ENCODE measurements at regions not wholly inside any gene's neighbourhood (a gene's known extent, or its start where the extent isn't known, plus 50 kb on each side); places are given as distances from the start of the nearest gene placed in this dataset.

GRCh38 chr11:109086931-109087330, 335.1 kb upstream of the C11orf87 start:
- no peak overlapping the region for H3K4me3 ChIP-seq
- H3K36me3 ChIP-seq: no peaks in the 10 kb centered on the region
- intact Hi-C loops (cut with DNase I): no loop called here
- H3K4me1 ChIP-seq: peaks cover 0 to 3% of the 10 kb centered on the region in 2 donors
- H3K9me3 ChIP-seq: peaks cover 0 to 6% of the 10 kb centered on the region in 2 donors
- no peaks in the 10 kb centered on the region for H3K27me3 ChIP-seq
- DNase-seq (ENCODE audit: low spot score in 2 of 2): no peak
- H3K27ac ChIP-seq: peak overlapping the region in 1 of 2 donors; percentile 62
- TF ChIP-seq, protein P1, sequence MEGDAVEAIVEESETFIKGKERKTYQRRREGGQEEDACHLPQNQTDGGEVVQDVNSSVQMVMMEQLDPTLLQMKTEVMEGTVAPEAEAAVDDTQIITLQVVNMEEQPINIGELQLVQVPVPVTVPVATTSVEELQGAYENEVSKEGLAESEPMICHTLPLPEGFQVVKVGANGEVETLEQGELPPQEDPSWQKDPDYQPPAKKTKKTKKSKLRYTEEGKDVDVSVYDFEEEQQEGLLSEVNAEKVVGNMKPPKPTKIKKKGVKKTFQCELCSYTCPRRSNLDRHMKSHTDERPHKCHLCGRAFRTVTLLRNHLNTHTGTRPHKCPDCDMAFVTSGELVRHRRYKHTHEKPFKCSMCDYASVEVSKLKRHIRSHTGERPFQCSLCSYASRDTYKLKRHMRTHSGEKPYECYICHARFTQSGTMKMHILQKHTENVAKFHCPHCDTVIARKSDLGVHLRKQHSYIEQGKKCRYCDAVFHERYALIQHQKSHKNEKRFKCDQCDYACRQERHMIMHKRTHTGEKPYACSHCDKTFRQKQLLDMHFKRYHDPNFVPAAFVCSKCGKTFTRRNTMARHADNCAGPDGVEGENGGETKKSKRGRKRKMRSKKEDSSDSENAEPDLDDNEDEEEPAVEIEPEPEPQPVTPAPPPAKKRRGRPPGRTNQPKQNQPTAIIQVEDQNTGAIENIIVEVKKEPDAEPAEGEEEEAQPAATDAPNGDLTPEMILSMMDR (IDR thresholded peaks at IDR 0.05): no peak

- Histone ChIP-seq H3K36me3 (no peaks in the 10 kb centered on the region), H3K27me3 (no peaks in the 10 kb centered on the region), H3K27ac (no peak overlapping the region), H3K4me1 (peaks cover 0 to 3% of the 10 kb centered on the region in 2 donors), H3K4me3 (no peak overlapping the region), H3K9me3 (peaks cover 0 to 6% of the 10 kb centered on the region in 2 donors)
- intact Hi-C loops (cut with DNase I): no loop called here
- TF ChIP-seq, protein P1 (IDR thresholded peaks at IDR 0.05): no peak
- DNase-seq (ENCODE audit: low spot score in 2 of 2): no peak
Observed at GRCh38 chr11:109088086-109088485, 333.9 kb upstream of the C11orf87 start.

- Histone ChIP-seq H3K4me3 (no peak overlapping the region), H3K27ac (no peak overlapping the region), H3K9me3 (no peaks in the 10 kb centered on the region), H3K27me3 (no peaks in the 10 kb centered on the region), H3K36me3 (no peaks in the 10 kb centered on the region), H3K4me1 (peaks cover 0 to 3% of the 10 kb centered on the region in 2 donors)
- no peak for DNase-seq (ENCODE audit: low spot score in 2 of 2)
- intact Hi-C loops (cut with DNase I): no loop called here
- TF ChIP-seq, protein P1 (IDR thresholded peaks at IDR 0.05): no peak
Observed at GRCh38 chr11:109089144-109089543, 332.8 kb upstream of the C11orf87 start.

- no peak for DNase-seq (ENCODE audit: low spot score in 2 of 2)
- Histone ChIP-seq H3K27ac (no peak overlapping the region), H3K4me3 (no peak overlapping the region), H3K27me3 (no peaks in the 10 kb centered on the region), H3K4me1 (no peaks in the 10 kb centered on the region), H3K9me3 (no peaks in the 10 kb centered on the region), H3K36me3 (no peaks in the 10 kb centered on the region)
- TF ChIP-seq, protein P1 (IDR thresholded peaks at IDR 0.05): no peak
- intact Hi-C loops (cut with DNase I): no loop called here
Observed at GRCh38 chr11:109093354-109093753, 328.6 kb upstream of the C11orf87 start.

DNA sequence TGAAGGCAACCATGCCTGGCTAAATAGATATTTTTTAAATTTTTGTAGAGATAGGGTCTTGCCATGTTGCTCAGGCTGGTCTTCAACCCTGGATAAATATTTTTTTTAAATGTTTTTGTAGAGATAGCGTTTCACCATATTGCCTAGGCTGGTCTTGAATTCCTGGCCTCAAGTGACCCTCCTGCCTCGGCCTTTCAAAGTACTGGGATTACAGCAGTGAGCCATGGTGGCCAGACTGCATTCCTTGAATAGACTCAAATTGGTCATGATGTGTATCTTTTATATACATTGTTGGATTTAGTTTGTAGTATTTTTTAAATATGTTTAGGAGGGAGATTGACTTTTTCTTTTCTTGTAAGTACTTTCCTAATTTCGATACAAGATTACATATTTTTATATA, 325.7 kb upstream of the C11orf87 start:
- TF ChIP-seq, protein P1 (IDR thresholded peaks at IDR 0.05): no peak
- H3K4me1 ChIP-seq: no peaks in the 10 kb centered on the region
- H3K4me3 ChIP-seq: no peak overlapping the region
- H3K9me3 ChIP-seq: no peaks in the 10 kb centered on the region
- no peaks in the 10 kb centered on the region for H3K36me3 ChIP-seq
- DNase-seq (ENCODE audit: low spot score in 2 of 2): no peak
- intact Hi-C loops (cut with DNase I): no loop called here
- no peak overlapping the region for H3K27ac ChIP-seq
- no peaks in the 10 kb centered on the region for H3K27me3 ChIP-seq
